K562 (cell line): ENCODE measurements at regions not wholly inside any gene's neighbourhood (a gene's known extent, or its start where the extent isn't known, plus 50 kb on each side); places are given as distances from the start of the nearest gene placed in this dataset.

Experiments
- ATAC-seq: fragments of 200-7000 bp; cut with Tn5 transposase; 3 replicates; pipeline ENCODE4 v1.9.1; 2020; ENCODE audit warnings: moderate library complexity
- BruUV-seq: library from RNA; stranded (reverse); fragments of 400-500 nt; replicated peaks from 2 replicates; lab custom pipeline; 2021; lab: Mats Ljungman, UMichigan
- CTCF ChIA-PET: fragments of 300-600 bp; formaldehyde crosslinking; extraction: SDS; loops from one replicate; lab custom pipeline; 2021; ENCODE audit warnings: low intra/inter-chr PET ratio; lab: Yijun Ruan, JAX
- POLR2A ChIA-PET: fragments of 300-600, 350-650 bp; sonication (Branson Sonifier 250); formaldehyde crosslinking; extraction: SDS; loops from one replicate; lab custom pipeline; 2021; ENCODE audit warnings: antibody characterized with exemption, inconsistent platforms; lab: Yijun Ruan, JAX
- DNase-seq, 4 experiments: peaks; one replicate each; pipeline versions ENCODE4 v3.0.0 to v3.0.0-alpha.2; 2011 to 2018; ENCODE audit warnings: low spot score in 3 of 4, mixed read lengths in 3 of 4; ENCODE audit errors: extremely low read depth in 1 of 4
- FAIRE-seq: peaks from 2 replicates; lab custom pipeline; 2011; peaks lifted over from hg19 to GRCh38; lab: Jason Lieb, UNC
- H2AFZ ChIP-seq: 2 replicates; pipeline ENCODE4 v1.6.0; 2011; ENCODE audit warnings: low read depth, low read length, control low read depth, inconsistent platforms
- H3K27ac ChIP-seq: fragments of 200-600 bp; 3 replicates; pipeline ENCODE4 v1.8.0; 2011; ENCODE audit warnings: low read depth, mild to moderate bottlenecking, control low read depth, inconsistent platforms, low read length, moderate library complexity, mixed read lengths; ENCODE audit errors: extremely low read depth
- H3K27me3 ChIP-seq, 2 experiments: fragments of 300-600 bp in 1 of 2; 2 replicates in 1 of 2; 3 replicates in 1 of 2; pipeline versions ENCODE4 v1.6.0 to v1.8.0; 2011; ENCODE audit warnings: inconsistent platforms in 2 of 2, low read length in 2 of 2, mild to moderate bottlenecking in 1 of 2, mixed read lengths in 1 of 2, moderate library complexity in 1 of 2; ENCODE audit not compliant: control insufficient read depth in 2 of 2, insufficient read depth in 2 of 2
- H3K36me3 ChIP-seq: fragments of 300-600 bp; 3 replicates; pipeline ENCODE4 v1.8.0; 2011; ENCODE audit warnings: mild to moderate bottlenecking, low read length, inconsistent platforms; ENCODE audit not compliant: control insufficient read depth, insufficient read depth
- H3K4me1 ChIP-seq, 2 experiments: fragments of 200-600 bp in 1 of 2; replicated peaks in 1 of 2; 2 replicates in 1 of 2; 3 replicates in 1 of 2; pipeline versions ENCODE4 v1.5.1 to v1.8.0; 2011; ENCODE audit warnings: inconsistent platforms in 2 of 2, low read length in 2 of 2, mild to moderate bottlenecking in 1 of 2, mixed read lengths in 1 of 2, moderate library complexity in 1 of 2; ENCODE audit not compliant: control insufficient read depth in 2 of 2, insufficient read depth in 2 of 2
- H3K4me2 ChIP-seq: 2 replicates; pipeline ENCODE4 v1.6.1; 2011; ENCODE audit warnings: low read length, control low read depth, inconsistent platforms, mixed read lengths; ENCODE audit not compliant: insufficient read depth
- H3K4me3 ChIP-seq: fragments of 200-600 bp; sonication (generic), shearing (Covaris generic); 2 replicates; pipeline ENCODE4 v1.5.1; 2016; ENCODE audit warnings: control low read depth, inconsistent platforms
- H3K79me2 ChIP-seq: fragments of 200-600 bp; 3 replicates; pipeline ENCODE4 v1.8.0; 2011; ENCODE audit warnings: low read length, inconsistent platforms; ENCODE audit not compliant: control insufficient read depth, insufficient read depth
- H3K9ac ChIP-seq, 2 experiments: 2 replicates each; pipeline versions ENCODE4 v1.6.0 to v1.6.1; 2011; ENCODE audit warnings: low read depth in 2 of 2, low read length in 2 of 2, control low read depth in 1 of 2, inconsistent platforms in 1 of 2, mild to moderate bottlenecking in 1 of 2, mixed read lengths in 1 of 2; ENCODE audit not compliant: insufficient read depth in 1 of 2
- H3K9me1 ChIP-seq: one replicate; pipeline ENCODE4 v1.6.0; 2011; ENCODE audit warnings: inconsistent platforms, mild to moderate bottlenecking, low read length, moderate library complexity; ENCODE audit not compliant: control insufficient read depth, insufficient read depth
- H3K9me3 ChIP-seq: replicated peaks from 2 replicates; pipeline ENCODE4 v1.5.1; 2011; ENCODE audit warnings: low read depth, low read length, inconsistent platforms; ENCODE audit not compliant: control insufficient read depth, insufficient read depth
- H4K20me1 ChIP-seq: replicated peaks from 2 replicates; pipeline ENCODE4 v1.6.1; 2011; ENCODE audit warnings: low read length, inconsistent platforms, mixed read lengths; ENCODE audit not compliant: control insufficient read depth, insufficient read depth
- ASH1L ChIP-seq: fragments of 450-650 bp; IDR thresholded peaks from 2 replicates; pipeline ENCODE4 v1.6.1; 2018; ENCODE audit warnings: borderline replicate concordance, mild to moderate bottlenecking, low read depth; ENCODE audit not compliant: partially characterized antibody
- CAMTA2 ChIP-seq: fragments of 250-450 bp; sonication (Bioruptor Pico); conservative IDR thresholded peaks from 2 replicates; pipeline ENCODE4 v1.5.1; 2022
- KDM1A ChIP-seq, 2 experiments: fragments of 450-650 bp; IDR thresholded peaks; 2 replicates each; pipeline ENCODE4 v1.6.1; 2016; ENCODE audit warnings: mild to moderate bottlenecking in 2 of 2
- MEF2A ChIP-seq: IDR thresholded peaks from 2 replicates; pipeline ENCODE4 v1.6.1; 2011; ENCODE audit warnings: low read depth, mild to moderate bottlenecking, low read length, moderate library complexity; ENCODE audit not compliant: control insufficient read depth
- NFE2L1 ChIP-seq: fragments of 450-650 bp; IDR thresholded peaks from 2 replicates; pipeline ENCODE4 v1.6.1; 2016; ENCODE audit warnings: missing genetic modification characterization, low read depth, mild to moderate bottlenecking, missing compliant biosample characterization, moderate library complexity, borderline replicate concordance
- NR2C1 ChIP-seq, 2 experiments: fragments of 450-650 bp; IDR thresholded peaks; 2 replicates each; pipeline ENCODE4 v1.6.1; 2017; ENCODE audit warnings: mild to moderate bottlenecking in 2 of 2, antibody characterized with exemption in 1 of 2, inconsistent platforms in 1 of 2, missing compliant biosample characterization in 1 of 2, missing genetic modification characterization in 1 of 2
- TSC22D4 ChIP-seq: fragments of 450-650 bp; IDR thresholded peaks from 2 replicates; pipeline ENCODE4 v1.6.1; 2016; ENCODE audit warnings: missing genetic modification characterization, missing biosample characterization, control low read depth
- ZBTB34 ChIP-seq: fragments of 250-450 bp; sonication (Bioruptor Pico); IDR thresholded peaks from 2 replicates; pipeline ENCODE4 v1.8.0; 2021; ENCODE audit warnings: mild to moderate bottlenecking, moderate library complexity
- ZBTB5 ChIP-seq: fragments of 450-650 bp; IDR thresholded peaks from 2 replicates; pipeline ENCODE4 v1.6.1; 2017; ENCODE audit warnings: antibody characterized with exemption
- ZNF146 ChIP-seq: IDR thresholded peaks from one replicate; pipeline ENCODE4 v1.6.1; 2018; ENCODE audit warnings: missing compliant biosample characterization; ENCODE audit not compliant: unreplicated experiment
- ZNF311 ChIP-seq: fragments of 250-450 bp; sonication (Bioruptor Pico); IDR thresholded peaks from 2 replicates; pipeline ENCODE4 v1.4.0; 2020; ENCODE audit warnings: mild to moderate bottlenecking, moderate library complexity
- ZNF347 ChIP-seq: fragments of 450-650 bp; formaldehyde crosslinking; IDR thresholded peaks from 2 replicates; pipeline ENCODE4 v1.4.0; 2020; ENCODE audit warnings: low read depth, mild to moderate bottlenecking, moderate library complexity
- ZNF668 ChIP-seq: fragments of 250-450 bp; sonication (Bioruptor Pico); IDR thresholded peaks from 2 replicates; pipeline ENCODE4 v1.8.0; 2022; ENCODE audit warnings: mild to moderate bottlenecking, inconsistent platforms
- ZNF766 ChIP-seq: fragments of 200-800 bp; sonication (Bioruptor generic); conservative IDR thresholded peaks from 2 replicates; pipeline ENCODE4 v1.6.1; 2016; ENCODE audit warnings: missing genetic modification characterization, missing compliant biosample characterization
- WGBS: fragments of 100-300 bp; shearing (Covaris generic); methylation state at CpG from one replicate; pipeline ENCODE4 v1.1.6; 2016; ENCODE audit warnings: low coverage, mixed read lengths; ENCODE audit not compliant: insufficient coverage; ENCODE audit errors: missing lambda C conversion rate; 5-methylcytosine and 5-hydroxymethylcytosine counted together
- in situ Hi-C: fragments of 300-500 bp; cut with MboI; formaldehyde crosslinking; loops from 4 replicates; pipeline ENCODE4 v1.15.0; 2018; ENCODE audit warnings: inconsistent platforms, mixed read lengths
- intact Hi-C: fragments of 100-400 bp; cut with micrococcal nuclease; formaldehyde crosslinking; loops from 2 replicates; pipeline ENCODE4 v1.14.2; 2022
- TF ChIP-seq, protein P1 (sequence below): IDR thresholded peaks from 2 replicates; pipeline ENCODE4 v1.6.1; 2014; ENCODE audit warnings: antibody characterized with exemption
- TF ChIP-seq, protein P2 (sequence below): sonication (generic); formaldehyde crosslinking; IDR thresholded peaks from 2 replicates; pipeline ENCODE4 v1.9.0; 2022; ENCODE audit warnings: mild to moderate bottlenecking, missing genetic modification reagents

DNA sequence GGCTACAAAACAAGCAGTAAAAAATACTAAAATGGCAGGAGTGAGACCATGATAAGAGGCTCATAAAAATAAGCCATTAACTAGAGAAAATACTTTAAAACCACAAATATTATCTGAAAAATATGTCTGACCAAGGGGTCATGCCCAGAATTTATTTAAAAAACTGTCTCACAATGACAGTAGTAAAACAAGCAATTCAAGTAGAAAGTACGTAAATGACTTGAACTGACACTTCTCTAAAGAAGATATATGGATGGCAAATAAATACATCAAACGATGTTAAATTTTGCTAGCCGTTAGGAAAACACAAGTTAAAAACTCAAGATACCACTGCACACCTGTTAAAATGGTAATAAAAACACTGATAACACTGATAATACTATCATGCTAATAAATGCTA is 353.9 kb upstream of the GRAMD2B start (continued):
- TF ChIP-seq NR2C1 (IDR thresholded peaks at IDR 0.05) (no peak), NR2C1 (tag; IDR thresholded peaks at IDR 0.05) (no peak), CAMTA2 (CRISPR knock-in tag) (no peak), ZBTB34 (CRISPR knock-in tag) (no peak)
- TF ChIP-seq, protein P1, sequence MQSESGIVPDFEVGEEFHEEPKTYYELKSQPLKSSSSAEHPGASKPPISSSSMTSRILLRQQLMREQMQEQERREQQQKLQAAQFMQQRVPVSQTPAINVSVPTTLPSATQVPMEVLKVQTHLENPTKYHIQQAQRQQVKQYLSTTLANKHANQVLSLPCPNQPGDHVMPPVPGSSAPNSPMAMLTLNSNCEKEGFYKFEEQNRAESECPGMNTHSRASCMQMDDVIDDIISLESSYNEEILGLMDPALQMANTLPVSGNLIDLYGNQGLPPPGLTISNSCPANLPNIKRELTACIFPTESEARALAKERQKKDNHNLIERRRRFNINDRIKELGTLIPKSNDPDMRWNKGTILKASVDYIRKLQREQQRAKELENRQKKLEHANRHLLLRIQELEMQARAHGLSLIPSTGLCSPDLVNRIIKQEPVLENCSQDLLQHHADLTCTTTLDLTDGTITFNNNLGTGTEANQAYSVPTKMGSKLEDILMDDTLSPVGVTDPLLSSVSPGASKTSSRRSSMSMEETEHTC, result no peak
- TF ChIP-seq, protein P2, sequence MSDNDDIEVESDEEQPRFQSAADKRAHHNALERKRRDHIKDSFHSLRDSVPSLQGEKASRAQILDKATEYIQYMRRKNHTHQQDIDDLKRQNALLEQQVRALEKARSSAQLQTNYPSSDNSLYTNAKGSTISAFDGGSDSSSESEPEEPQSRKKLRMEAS, result no peak

DNA sequence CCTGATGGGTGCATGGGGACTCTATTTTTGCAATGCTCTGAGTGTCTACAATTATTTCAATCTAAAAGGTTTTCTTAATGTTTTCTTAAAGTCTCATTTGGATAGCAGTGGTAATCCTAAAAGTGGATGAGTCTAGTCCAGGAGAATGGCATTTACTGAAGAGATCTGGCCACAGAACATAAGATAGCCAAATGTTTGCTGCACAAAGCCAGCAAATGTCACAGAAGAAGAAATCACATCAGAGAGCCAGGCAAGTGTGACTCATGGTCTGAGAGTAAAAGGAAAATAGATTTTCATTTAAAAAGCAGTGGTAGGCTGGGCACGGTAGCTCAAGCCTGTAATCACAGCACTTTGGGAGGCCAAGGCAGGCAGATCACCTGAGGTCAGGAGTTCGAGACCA is 352.7 kb upstream of the GRAMD2B start:
- BruUV-seq, result no TSS peak
- H3K36me3 ChIP-seq, result no peaks in the 10 kb centered on the region
- no peak overlapping the region for H2AFZ ChIP-seq
- 0% methylated on average over 2 of the region's 2 CpGs for WGBS
- FAIRE-seq (no peak), DNase-seq (no peak), ATAC-seq (no peak)
- no peaks in the 10 kb centered on the region for H3K27me3 ChIP-seq
- H4K20me1 ChIP-seq, result no peaks in the 10 kb centered on the region
- in situ Hi-C loops (no loop called here), intact Hi-C loops (no loop called here)
- ChIA-PET CTCF (no interaction called here), POLR2A (no interaction called here)
- no peaks in the 10 kb centered on the region for H3K79me2 ChIP-seq
- no peak overlapping the region for H3K9ac ChIP-seq
- H3K9me1 ChIP-seq, result no peaks in the 10 kb centered on the region
- no peaks in the 10 kb centered on the region for H3K4me1 ChIP-seq
- 0 out of 2 replicates have a peak, but pooled peaks cover 2% of the 10 kb centered on the region for H3K9me3 ChIP-seq
- no peak overlapping the region for H3K4me3 ChIP-seq
- H3K4me2 ChIP-seq, result no peak overlapping the region
- H3K27ac ChIP-seq, result no peak overlapping the region
- TF ChIP-seq ZNF347 (CRISPR knock-in tag) (no peak), ZNF311 (CRISPR knock-in tag) (no peak), ZBTB5 (no peak), ASH1L (no peak), ZNF668 (no peak), KDM1A (IDR thresholded peaks at IDR 0.05) (no peak), MEF2A (no peak), TSC22D4 (no peak), ZNF146 (CRISPR knock-in tag) (no peak), ZNF766 (no peak), NFE2L1 (tag) (no peak)
